Umbilical cord (tissue), 1 donor: ENCODE measurements at regions not wholly inside any gene's neighbourhood (a gene's known extent, or its start where the extent isn't known, plus 50 kb on each side); places are given as distances from the start of the nearest gene placed in this dataset.

Source experiments
- DNase-seq: peaks from one replicate; pipeline ENCODE4 v3.0.0-alpha.2; 2015; ENCODE audit warnings: low spot score

GRCh38 chr2:122105171-122105876 is 349.9 kb downstream of the TSN start:
- DNase-seq, result no peak

GRCh38 chr2:122105877-122106206 is 350.4 kb downstream of the TSN start:
- DNase-seq, result peak; percentile 24

GRCh38 chr2:122108186-122108585 is 352.7 kb downstream of the TSN start:
- no peak for DNase-seq

- DNase-seq, result no peak
Measured at GRCh38 chr2:122112216-122113005, 357.0 kb downstream of the TSN start.

- DNase-seq, result no peak
Measured at GRCh38 chr2:122114421-122114820, 359.0 kb downstream of the TSN start.

GRCh38 chr2:122117371-122117770 is 361.9 kb downstream of the TSN start:
- no peak for DNase-seq

- no peak for DNase-seq
Measured at GRCh38 chr2:122129399-122129798, 373.9 kb downstream of the TSN start.

- DNase-seq, result no peak
Measured at GRCh38 chr2:122132147-122132691, 376.8 kb downstream of the TSN start.

GRCh38 chr2:122135021-122135937 is 379.8 kb downstream of the TSN start:
- no peak for DNase-seq

GRCh38 chr2:122136056-122136455 is 380.6 kb downstream of the TSN start:
- DNase-seq, result no peak

- no peak for DNase-seq
Measured at GRCh38 chr2:122138561-122138960, 383.1 kb downstream of the TSN start.

GRCh38 chr2:122139739-122140420 is 384.4 kb downstream of the TSN start:
- no peak for DNase-seq

- DNase-seq, result no peak
Measured at GRCh38 chr2:122144884-122145283, 389.4 kb downstream of the TSN start.

- no peak for DNase-seq
Measured at GRCh38 chr2:122145856-122146255, 390.4 kb downstream of the TSN start.

GRCh38 chr2:122148128-122148767 is 392.8 kb downstream of the TSN start:
- no peak for DNase-seq

- no peak for DNase-seq
Measured at GRCh38 chr2:122150524-122151280, 395.3 kb downstream of the TSN start.

- no peak for DNase-seq
Measured at GRCh38 chr2:122152571-122152970, 397.1 kb downstream of the TSN start.

- no peak for DNase-seq
Measured at GRCh38 chr2:122156176-122156890, 400.9 kb downstream of the TSN start.

GRCh38 chr2:122157158-122157557 is 401.7 kb downstream of the TSN start:
- no peak for DNase-seq
